ENCODE measurements at regions not wholly inside any gene's neighbourhood (a gene's known extent, or its start where the extent isn't known, plus 50 kb on each side); places are given as distances from the start of the nearest gene placed in this dataset.

GRCh38 chr12:131452444-131452860 lies 258.4 kb upstream of the SFSWAP start:
- TF ChIP-seq SIRT6 (IDR thresholded peaks at IDR 0.05; ENCODE audit: low read depth, low read length) (no peak), NR2C2 (CRISPR knock-in tag; IDR thresholded peaks at IDR 0.05) (no peak), NR2C2 (tag; IDR thresholded peaks at IDR 0.05) (no peak), YBX1 (IDR thresholded peaks at IDR 0.05) (no peak), FOS (IDR thresholded peaks at IDR 0.05; ENCODE audit: extremely low read depth, insufficient read length) (no peak), EZH2 (IDR thresholded peaks at IDR 0.05; ENCODE audit: borderline replicate concordance, low read depth, low read length) (no peak)
- TF ChIP-seq, protein P1, sequence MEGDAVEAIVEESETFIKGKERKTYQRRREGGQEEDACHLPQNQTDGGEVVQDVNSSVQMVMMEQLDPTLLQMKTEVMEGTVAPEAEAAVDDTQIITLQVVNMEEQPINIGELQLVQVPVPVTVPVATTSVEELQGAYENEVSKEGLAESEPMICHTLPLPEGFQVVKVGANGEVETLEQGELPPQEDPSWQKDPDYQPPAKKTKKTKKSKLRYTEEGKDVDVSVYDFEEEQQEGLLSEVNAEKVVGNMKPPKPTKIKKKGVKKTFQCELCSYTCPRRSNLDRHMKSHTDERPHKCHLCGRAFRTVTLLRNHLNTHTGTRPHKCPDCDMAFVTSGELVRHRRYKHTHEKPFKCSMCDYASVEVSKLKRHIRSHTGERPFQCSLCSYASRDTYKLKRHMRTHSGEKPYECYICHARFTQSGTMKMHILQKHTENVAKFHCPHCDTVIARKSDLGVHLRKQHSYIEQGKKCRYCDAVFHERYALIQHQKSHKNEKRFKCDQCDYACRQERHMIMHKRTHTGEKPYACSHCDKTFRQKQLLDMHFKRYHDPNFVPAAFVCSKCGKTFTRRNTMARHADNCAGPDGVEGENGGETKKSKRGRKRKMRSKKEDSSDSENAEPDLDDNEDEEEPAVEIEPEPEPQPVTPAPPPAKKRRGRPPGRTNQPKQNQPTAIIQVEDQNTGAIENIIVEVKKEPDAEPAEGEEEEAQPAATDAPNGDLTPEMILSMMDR (IDR thresholded peaks at IDR 0.05 in 2 of 3, conservative IDR thresholded peaks at IDR 0.05 in 1 of 3; ENCODE audit: insufficient read depth in 2 of 3, low read depth in 1 of 3, low read length in 3 of 3), result peak; percentile 77 to 97 (median 83)
